ENCODE measurements at regions not wholly inside any gene's neighbourhood (a gene's known extent, or its start where the extent isn't known, plus 50 kb on each side); places are given as distances from the start of the nearest gene placed in this dataset.

GRCh38 chrX:92213786-92214185 lies 434.6 kb downstream of the PCDH11X start:
- TF ChIP-seq CTCF (IDR thresholded peaks at IDR 0.05) (no peak), POLR2A (IDR thresholded peaks at IDR 0.05) (no peak)
